ENCODE measurements at regions not wholly inside any gene's neighbourhood (a gene's known extent, or its start where the extent isn't known, plus 50 kb on each side); places are given as distances from the start of the nearest gene placed in this dataset.

- TF ChIP-seq, protein P1, sequence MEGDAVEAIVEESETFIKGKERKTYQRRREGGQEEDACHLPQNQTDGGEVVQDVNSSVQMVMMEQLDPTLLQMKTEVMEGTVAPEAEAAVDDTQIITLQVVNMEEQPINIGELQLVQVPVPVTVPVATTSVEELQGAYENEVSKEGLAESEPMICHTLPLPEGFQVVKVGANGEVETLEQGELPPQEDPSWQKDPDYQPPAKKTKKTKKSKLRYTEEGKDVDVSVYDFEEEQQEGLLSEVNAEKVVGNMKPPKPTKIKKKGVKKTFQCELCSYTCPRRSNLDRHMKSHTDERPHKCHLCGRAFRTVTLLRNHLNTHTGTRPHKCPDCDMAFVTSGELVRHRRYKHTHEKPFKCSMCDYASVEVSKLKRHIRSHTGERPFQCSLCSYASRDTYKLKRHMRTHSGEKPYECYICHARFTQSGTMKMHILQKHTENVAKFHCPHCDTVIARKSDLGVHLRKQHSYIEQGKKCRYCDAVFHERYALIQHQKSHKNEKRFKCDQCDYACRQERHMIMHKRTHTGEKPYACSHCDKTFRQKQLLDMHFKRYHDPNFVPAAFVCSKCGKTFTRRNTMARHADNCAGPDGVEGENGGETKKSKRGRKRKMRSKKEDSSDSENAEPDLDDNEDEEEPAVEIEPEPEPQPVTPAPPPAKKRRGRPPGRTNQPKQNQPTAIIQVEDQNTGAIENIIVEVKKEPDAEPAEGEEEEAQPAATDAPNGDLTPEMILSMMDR (conservative IDR thresholded peaks at IDR 0.05; ENCODE audit: low read depth, low read length), result no peak
- no peak for TF ChIP-seq EZH2 (IDR thresholded peaks at IDR 0.05; ENCODE audit: low read length, unreplicated experiment)
Measured at GRCh38 chr12:107509421-107509820, 176.2 kb upstream of the PWP1 start.

All from PC-3 (cell line).